Stimulated activated CD8-positive, alpha-beta memory T cell treated with anti-CD3 and anti-CD28 coated beads, Interleukin-4, amount 100 ng/mL, for 48 hours (primary cell): ENCODE measurements at regions not wholly inside any gene's neighbourhood (a gene's known extent, or its start where the extent isn't known, plus 50 kb on each side); places are given as distances from the start of the nearest gene placed in this dataset.

Source experiments
- DNase-seq: peaks from one replicate; pipeline ENCODE4 v3.0.0-alpha.2; 2020

DNA sequence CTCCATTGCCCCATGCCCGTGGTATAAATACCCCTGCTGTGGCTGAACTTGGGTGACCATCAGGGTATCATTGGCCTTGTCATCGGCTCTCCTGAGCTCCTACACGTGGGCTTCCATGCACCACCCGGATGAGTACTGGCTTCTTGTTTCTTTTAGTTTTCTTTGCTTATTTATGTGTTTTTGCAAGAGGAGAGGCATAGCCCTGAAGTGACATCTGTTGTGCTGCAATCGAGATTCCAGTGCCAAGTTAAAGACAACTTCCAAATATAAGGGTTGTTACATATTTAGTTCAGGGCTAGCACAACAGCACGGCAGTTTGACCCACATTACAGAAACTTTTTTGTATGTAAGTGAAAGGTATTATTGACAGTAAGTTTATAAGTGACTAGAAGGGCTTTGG lies 1087.1 kb downstream of the TBC1D22A start:
- no peak for DNase-seq

DNA sequence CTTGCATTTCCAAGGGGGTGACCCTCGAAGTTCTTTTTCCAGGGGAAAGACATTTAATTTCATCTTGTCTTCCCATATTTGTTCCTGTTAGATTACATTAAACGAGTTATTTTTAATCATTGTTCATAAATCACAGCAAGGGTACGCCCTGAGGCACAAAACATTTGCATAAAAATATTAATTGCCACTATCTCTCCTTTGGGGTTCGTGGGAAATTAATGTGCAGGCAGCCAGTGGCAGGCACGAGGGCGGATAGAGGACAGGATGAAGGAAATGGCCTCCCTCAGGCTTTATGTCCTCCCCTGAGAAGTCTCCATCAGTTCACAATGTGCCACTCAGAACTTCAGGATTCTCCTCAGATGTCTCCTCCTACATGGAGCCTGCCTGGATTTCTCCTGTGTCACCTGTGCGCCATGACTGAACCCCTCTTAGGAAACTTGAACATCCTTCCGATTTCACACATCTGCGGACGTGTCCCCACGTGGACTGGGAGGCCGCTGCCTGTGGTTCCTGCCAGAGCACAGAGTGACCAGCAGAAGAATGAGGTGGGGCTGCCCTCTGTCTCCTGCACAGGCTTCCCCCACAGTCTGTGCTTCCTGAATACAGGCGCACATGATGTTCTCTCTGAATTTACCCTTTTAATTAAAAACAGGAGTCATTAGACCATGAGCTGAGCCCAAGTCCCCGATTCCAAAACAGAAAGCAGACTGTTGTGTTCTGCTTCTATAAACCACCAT lies 1085.9 kb downstream of the TBC1D22A start:
- DNase-seq, result no peak

DNA sequence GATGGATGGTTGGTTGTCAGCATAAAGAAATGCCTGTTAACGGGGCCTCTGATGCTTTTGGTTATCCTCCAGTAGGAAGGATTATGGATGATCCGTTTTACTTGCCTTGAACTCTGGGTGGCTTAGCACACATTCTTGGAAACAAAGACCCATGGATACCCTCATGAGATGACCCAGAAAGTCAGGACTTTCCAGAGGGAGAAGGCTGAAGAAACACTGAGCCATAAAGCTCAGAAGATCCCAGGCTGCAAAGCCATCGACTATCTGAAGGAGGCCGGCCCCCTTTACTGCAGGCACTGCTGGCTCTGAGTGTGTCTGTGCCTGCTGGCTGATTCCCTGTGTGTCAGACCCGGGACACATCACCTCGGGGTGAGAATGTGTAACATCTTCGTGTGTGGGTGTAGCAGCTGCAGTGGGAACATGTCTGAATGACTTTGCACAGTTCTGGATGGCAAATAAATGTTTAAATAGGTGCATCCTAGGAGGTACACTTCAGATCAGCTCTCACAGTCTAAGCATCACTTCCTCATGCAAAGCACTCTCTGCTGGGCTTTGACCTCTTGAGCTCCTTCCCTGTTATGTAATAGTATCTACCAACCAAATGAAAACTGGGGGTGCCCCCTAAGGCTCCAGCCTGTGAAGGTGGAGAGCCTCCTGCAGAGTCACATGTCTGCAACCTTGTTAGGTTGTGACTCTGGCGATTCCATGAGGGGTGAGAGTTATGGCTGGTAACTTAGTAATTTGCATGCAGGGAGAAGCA lies 1084.9 kb downstream of the TBC1D22A start:
- DNase-seq, result no peak

DNA sequence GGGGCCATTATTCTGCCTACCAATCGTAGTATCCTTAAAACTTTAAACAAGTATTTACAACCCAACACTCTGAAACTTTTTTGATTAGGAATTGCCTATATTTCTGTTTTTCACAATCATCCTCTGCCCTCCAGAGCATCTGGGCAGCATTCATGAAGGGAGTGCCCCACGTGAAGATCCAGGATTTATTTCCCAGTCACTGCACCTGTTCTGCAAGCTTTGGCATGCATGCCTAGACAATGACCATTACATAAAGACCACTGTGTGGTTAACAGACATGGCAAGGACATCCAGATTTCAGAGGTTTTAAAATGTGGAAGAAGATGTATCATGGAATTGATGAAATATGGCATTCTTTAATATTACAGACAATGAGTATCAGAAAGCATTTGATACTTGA lies 1083.8 kb downstream of the TBC1D22A start:
- DNase-seq, result no peak

DNA sequence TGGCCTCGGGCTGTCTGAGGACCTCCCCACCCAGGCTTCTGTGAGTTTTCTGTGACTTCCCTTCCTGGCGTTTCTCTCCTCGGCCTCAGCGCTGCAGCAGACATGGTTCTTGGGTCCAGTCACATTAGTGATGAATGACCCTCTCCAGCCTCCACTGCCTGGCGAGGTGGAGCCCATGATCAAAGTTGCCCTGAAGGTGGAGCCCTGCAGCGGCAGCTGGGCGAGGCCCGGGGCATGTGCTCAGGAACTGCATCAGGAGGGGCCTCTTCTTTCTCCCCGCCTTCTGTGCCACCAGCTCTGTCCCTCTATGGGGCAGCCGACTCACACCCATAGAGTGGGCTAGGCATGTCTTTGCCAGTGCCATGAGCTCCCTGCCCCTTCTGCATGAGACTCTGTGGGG lies 1079.7 kb downstream of the TBC1D22A start:
- DNase-seq, result no peak

DNA sequence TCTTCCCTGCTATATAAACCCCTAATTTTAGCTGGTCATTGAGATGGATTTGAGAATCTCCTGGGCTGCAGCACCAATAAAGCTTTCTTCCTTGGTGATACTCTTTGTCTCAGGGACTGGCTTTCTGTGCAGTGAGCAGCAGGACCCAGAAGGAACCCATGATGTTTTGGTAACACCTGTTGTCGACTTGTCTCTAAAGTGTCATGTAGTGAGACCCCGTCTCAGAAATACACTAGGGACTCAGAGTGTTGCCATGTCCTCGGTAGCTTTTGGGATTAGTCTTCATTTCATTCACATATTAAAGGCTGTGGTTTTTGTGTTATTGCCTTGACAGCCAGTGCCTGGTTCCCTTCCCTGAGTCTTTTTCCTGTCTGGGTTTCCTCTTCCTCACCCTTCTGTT lies 1078.7 kb downstream of the TBC1D22A start:
- DNase-seq, result no peak

DNA sequence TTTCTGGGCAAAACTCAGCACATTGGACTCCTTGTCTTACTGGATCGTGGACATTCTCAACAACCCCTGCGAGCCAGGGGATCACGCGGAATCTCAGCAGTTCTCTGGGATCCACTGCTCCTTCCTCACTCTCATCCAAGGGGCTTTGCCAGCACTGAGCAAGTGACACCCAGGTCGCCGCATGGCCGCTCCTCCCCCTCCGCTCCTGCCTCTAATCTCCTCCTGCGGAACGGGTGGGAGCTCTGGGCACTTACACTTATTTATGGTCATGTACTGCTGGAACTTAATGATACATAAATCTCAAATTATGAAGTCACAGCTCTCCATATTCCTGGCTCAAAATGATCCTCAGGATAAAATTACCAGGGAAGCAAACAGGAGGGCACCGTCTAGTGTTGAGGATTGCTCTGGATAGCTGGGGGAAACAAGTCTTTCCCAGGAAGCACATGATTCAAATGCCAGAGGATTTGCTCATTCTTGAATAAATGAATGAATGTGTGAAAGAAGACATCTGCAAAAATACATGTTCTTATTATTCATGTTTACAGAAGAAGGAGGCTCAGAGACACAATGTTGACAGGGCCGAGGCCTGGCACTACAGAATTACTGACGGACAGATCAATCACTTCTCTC lies 1077.3 kb downstream of the TBC1D22A start:
- DNase-seq, result no peak

DNA sequence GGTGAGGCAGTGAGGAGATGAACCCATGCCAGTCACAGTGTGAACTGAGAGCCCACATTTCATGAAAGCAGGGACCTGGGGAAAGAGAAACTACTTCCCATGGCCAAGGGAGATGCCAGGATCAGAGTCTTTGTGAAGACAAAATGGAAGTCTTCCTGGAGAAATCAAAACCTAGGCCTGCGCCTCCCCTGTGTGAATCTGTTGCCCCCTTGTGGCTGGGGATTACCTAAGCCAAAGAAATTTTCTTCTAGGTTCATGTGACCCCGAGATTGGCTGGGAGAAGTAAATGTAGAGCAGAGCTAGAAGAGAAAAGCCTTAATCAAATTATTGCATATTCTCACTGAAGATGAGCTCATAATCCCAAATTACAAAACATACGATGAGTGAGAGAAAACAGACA lies 1075.3 kb downstream of the TBC1D22A start:
- peak; percentile 34 for DNase-seq

DNA sequence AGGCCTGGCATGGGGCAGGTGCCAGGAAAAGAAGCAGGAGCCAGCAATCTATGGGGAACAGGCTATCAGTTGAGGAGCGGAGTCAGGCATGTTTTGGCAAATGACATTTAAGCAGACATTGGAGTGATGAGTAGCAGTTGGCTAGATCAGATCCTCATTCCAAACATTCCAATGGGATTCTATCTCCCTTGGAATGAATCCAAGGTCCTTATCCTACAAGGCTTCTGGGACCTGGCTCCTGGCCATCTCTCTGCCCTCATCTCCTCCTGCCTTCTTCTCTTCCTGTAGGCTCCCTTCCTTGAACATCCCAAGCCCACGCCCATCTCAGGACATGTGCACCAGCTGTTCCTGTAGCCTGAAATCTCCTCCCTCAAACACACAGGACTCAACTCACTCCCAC lies 1074.5 kb downstream of the TBC1D22A start:
- DNase-seq, result no peak

DNA sequence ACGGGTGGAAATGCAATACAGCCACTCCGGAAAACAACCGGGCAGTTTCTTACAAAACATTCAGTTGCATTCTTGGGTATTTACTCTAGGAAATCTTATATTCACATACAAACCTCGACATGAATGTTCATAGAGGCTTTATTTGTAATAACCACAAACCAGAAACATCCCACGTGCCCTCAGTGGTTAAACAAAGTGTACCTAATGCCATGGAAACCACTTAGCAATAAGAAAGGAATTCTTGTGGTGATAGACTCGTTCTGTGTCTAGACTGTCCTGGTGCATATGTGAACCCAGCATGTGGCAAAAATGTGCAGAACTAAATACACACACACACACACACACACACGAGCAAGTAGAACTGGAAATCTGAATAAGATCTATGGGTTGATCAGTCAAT lies 1073.3 kb downstream of the TBC1D22A start:
- DNase-seq, result no peak

DNA sequence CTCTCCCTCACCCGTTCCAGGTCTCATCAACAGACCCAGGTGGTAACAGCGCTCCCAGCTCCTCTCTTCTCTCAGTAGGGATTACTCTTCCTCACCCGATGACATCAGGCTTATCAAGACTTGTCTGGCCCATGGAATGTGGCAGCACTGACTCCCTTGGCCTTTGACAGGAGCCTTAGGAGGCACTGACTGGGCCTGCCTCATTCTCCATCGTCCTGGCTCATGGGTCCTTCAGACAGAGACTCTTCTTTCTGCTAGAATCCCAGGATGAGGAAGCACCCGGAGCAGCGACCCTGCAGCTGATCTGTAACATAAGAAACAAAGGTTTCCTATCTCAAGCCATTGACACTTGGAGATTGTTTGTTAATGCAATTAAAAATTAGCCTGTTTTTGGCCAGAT lies 1063.6 kb downstream of the TBC1D22A start:
- DNase-seq, result no peak

DNA sequence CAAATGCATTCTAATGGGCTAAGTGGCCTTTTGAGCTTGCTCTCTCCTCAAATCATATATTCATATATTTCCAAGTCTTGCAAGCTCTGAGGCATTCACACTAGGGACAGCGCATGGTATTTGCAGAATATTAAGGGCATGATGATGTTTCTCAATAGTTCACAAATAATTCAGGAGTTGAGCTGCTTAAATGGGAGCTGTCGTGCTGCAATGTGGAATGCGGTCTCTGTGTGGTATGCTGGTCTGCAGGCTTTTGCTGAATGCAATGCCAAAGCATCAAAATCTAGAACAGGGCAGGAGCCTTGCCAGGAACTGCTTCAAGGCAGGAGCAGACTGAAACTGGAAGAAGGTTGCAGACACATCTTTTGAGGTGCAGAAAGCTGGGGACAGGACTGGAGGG lies 1060.0 kb downstream of the TBC1D22A start:
- DNase-seq, result no peak

DNA sequence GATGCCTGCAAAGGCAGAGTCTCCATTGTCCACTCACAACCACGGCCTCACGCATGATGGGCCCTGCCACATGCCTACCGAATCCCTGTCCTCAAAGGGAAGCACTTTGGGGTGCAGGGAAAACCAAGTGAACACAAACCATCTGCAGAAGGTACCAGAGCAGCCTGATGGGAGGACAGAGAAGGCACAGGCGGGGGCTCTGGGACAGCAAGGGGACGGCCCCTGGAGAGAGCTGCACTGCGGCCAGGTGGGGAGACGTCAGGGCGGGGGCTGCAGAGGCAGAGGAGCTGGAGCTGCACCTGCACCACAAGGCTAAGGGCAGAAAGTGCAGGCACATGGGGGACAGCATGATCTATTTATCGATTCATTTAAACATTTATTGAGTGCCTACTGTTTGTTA lies 1056.0 kb downstream of the TBC1D22A start:
- DNase-seq, result no peak

DNA sequence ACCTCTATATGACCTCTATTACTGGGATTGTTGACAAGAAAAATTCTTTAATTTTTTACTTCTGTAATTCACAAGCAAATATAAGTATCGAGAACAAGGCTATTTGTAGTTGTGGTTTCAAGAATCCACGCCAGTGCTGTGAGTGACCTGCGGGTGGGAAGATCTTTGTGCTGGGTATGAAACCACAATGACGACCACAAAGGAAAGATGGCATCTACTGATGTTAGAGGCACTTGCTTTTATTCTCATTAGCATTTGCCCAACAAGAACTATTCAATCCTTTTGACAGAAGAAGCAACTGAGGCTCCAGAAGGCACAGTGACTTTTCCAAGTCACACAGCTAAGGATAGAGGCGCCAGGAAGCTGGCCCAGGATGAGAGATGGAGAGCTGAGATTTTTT lies 1054.9 kb downstream of the TBC1D22A start:
- DNase-seq, result no peak

DNA sequence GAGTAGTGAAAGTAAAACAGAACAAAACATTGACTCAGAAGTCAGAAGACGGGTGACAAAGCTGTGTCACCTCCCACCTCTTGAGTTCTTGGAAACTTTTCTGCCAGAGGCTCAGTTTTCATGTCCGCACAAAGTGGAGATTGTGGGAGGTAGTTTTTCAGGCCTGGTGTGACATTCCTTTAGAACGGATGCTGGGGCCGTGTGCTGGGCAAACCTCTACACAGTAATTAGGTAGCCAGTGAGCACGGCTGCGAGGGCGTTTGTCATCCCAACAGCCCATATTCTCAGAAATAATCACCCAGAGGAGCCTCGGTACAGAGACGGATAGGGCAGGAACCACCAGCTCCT lies 1054.4 kb downstream of the TBC1D22A start:
- no peak for DNase-seq

DNA sequence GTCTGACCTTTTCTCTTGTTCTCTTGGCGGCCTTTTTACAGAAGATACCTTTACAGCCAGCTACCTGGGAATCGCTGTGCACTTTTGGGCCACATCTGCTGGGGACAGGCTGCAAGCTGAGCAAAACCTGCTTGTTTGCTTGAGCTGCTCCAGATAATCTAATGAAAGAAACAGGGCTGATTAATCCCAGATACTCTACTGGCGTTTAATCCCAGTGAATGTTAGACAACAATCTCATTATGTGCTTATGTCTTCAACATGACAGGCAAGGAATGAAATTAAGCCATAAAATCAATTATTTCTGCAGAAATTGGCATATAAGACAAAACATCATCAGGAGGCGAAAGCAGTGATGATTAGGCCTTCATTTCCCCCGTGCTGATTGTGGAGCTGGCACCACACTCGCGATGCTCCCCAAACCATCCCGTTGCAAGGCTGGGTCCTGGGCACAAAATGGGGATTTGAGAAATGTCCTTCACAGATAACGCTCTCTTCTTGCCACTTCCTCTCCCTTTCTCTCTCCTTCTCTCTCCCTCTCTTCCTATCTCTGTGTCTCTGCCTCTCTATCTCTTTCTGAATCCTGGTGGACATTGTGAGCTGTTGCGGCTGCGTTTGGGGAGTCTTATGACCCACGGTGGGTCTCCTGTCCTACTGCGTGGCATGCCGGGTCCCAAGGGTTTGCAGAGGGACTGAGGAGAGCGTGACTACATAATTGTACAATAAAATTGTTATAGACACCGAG lies 1053.8 kb downstream of the TBC1D22A start:
- DNase-seq, result no peak

DNA sequence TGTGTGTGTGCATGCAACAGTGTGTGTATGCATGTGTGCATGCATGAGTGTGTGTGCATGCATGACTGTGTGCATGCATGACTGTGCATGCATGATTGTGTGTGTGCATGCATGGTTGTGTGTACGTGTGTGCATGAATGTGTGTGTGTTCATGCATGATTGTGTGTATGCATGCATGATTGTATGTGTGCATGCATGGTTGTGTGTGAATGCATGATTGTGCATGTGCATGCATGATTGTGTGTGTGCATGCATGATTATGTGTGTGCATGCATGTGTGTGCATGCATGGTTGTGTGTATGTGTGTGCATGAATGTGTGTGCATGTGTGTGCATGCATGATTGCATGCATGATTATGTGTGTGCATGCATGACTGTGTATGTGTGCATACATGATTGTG lies 1052.0 kb downstream of the TBC1D22A start:
- no peak for DNase-seq

DNA sequence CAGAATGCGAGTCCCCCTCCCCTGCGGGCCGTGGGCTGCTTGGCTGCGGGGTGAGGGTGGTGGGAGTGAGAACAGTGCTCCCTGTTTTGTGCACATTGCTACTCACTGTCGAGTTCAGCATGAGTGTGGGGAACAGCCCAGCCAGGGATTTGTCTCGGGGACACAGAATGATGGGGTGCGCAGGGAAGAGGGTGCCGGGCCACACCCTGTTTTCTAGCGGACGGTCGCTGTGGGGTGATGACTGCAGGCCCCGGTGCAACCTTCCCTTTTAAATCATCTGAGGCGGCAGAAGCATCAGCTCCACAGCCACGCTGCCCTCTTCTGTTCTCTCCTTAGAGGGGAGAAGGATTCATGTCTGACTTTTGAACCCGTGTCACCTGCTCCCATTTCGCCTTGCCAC lies 1051.2 kb downstream of the TBC1D22A start:
- no peak for DNase-seq

DNA sequence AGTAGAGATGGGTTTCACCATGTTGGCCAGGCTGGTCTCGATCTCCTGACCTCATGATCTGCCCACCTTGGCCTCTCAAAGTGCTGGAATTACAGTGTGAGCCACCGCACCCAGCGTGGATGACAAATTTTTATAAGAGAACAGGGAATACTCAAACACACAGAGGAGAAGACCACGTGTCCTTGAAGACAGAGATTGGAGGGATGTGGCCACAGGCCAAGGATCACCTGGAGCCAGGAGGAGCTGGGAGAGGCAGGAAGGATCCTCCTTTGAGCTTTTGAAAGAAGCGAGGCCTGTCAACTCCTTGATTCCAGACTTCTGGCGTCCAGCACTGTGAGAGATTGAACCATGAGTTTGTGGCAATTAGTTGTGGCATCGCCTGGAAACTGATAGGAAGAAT lies 1049.5 kb downstream of the TBC1D22A start:
- DNase-seq, result peak; percentile 5

DNA sequence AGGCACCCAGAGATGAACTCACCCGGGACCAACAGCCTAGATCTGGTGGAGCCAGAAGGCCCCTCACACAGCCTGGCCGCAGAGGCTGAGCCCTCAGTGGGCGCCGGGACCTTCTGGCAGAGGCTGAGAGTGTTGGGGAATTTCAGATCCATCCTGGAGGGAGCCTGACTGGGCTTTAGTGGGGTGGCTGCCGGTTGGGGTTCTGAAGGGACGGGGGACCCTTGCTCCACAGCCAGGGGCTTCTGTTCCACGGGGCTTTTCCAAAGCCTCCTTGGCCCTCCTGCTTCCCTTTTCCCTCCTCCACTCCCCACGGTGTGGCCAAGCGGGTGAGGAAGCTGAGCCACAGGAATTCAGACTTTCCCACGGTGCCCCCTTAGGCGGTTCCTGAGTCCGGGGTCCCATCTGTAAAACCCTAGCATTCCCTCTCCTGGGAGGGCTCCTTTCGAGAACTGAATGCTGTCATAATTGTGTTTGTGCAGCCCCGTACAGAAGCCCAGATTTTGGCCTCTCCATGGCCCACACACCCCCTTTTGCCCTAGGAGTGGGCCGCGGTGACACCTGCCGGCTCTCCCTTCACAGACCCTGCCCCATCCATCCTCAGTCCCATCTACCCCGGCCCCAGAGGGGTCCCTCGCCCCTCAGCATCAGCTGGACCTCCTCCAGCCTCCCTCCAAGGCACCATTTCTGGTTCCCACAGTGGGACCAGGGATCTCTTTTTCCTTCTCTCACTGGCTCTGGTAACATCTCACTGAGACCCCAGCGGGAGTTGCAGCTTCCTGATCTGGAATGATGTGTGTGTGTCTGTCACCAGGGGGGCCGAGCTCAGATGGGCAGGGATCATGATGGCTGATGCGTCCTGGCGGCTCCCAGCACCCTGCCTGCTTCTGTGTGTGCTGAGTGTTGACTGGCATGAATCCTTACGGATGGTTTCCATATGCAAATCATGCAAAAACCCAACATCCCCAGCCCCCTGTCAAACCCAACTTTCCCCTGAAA lies 1048.4 kb downstream of the TBC1D22A start:
- DNase-seq, result peak; percentile 7

DNA sequence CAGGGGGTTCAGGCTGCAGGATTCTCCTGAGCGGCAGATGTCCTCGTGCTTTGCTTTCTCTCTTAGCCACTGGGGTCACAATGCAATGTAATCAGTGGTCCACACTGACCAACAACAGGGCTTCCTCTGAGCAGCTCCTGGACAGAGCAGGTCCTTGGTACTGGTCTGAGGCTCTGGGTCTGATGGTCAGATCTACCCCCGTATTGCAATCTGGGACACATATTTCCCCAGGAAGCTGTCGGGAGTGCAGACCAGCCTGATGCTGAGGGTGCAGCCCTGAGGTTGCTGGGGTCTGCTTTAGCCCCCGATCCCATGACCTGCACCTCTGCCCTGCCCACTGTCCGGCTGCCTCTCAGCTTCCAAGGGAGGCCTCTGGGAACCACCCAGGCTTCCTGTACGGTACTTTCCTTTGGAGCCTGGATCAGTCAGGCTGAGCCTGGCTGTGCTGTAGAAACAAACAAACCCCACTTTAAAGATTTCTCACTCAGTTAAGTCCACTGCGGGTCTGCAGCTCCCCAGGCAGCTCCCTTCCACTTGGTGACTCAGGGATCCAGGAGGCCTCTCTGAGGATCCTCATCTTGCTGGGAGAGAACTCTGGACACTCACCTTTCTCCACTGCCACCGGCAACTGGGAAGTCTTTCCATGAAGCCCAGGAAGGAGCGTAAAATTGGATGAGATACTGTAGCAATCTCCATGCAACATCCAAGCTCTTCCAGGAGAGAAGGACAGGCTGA lies 1046.6 kb downstream of the TBC1D22A start:
- no peak for DNase-seq

DNA sequence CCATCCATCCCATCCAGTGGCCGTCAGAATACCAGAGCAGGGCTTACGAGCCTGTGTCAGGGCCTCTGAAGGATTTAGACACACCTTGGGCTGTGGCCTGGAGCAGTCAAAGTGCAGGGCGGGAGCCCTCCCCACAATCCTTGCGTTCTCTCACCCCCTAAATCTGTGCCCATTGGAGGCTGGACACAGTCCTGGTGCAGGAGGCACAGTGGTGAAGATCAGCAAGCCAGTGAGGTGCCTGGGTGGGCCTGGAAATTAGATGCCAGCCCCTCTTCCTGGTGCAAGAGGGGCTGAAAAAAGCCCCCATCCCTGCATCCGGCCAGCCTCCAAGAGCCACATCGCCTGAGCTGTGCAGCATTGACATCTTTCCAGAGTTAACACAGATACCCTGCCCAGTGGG lies 1045.8 kb downstream of the TBC1D22A start:
- DNase-seq, result no peak
